GM18507 (cell line): ENCODE measurements at regions not wholly inside any gene's neighbourhood (a gene's known extent, or its start where the extent isn't known, plus 50 kb on each side); places are given as distances from the start of the nearest gene placed in this dataset.

ENCODE experiments used
- DNase-seq: peaks from one replicate; pipeline ENCODE4 v3.0.0; 2011; ENCODE audit warnings: low read depth; ENCODE audit not compliant: insufficient read length; ENCODE audit errors: extremely low spot score
- FAIRE-seq: peaks from 2 replicates; lab custom pipeline; 2011; peaks lifted over from hg19 to GRCh38; lab: Jason Lieb, UNC

DNA sequence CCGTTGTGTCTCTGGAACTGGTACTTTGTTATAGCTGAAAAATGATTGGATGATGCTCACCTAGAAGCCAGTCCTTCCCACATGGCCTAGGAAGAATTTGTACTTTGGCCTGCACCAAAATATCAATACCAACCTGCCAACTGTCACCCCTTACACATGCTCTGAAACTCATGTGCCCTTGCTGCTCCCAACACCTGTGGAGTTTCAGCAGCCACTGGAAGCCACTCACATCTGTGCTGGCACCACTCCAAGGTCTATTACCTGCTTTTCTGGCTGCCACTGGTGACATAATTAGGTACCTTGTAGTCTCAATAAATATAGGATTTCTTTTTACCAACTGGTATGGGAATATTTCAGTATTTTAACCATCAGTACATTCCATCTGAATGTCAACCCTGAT is 363.6 kb downstream of the SH3GL2 start:
- FAIRE-seq (no peak), DNase-seq (no peak)

DNA sequence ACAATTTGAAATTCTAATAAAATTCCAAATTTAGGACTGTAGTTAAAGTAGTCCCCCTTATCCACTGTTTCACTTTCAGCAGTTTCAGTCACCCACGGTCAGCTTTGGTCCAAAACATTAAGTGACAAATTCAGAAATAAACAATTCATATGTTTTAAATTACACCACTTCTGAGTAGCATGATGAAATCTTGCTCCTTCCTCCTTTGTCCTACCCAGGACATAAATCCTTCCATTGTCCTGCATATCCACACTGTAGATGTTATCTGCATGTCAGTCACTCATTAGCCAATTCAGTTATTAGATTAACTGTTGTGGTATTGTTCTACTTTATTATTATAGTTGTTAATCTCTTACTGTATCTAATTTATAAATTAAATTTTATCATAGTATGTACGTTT is 376.5 kb downstream of the SH3GL2 start:
- no peak for DNase-seq
- FAIRE-seq, result no peak

DNA sequence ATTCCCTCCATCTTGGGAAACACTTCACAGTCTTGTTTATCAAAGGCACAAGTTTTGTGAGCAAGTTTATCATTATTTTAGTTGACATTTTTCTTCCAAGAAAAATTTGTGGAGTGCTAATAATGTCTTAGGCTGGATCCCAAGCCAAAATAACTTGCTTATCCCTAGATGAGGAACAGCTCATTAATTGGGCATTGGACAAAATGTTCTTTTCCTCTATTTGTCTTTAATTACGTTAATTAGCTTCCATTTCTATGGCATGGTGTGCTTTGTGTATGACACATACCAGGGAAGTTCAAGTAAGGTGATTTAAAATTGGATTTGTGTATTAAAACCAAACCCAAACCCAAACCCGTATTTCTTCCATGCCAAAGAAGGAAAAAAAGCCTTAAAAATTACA is 379.5 kb downstream of the SH3GL2 start:
- FAIRE-seq (no peak), DNase-seq (no peak)

DNA sequence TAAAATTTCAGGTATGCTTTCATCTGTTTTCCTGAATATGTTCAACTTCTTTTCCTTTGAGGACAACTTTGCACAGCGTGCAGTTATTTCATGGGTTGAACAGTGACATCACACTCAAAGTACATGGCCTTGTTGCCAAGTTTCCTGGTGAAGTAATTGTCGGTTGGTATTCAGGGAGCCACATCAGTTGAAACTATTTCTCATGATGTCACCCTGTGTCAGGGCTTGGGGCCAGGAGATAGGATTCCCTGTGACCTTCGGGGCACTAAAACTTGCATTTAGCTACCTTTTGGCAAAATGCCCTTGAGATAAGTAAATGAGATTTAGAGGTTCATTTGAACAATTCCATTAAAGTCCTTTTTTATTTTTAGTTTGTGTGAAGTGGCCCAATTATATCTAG is 383.9 kb downstream of the SH3GL2 start:
- DNase-seq, result no peak
- FAIRE-seq, result no peak

DNA sequence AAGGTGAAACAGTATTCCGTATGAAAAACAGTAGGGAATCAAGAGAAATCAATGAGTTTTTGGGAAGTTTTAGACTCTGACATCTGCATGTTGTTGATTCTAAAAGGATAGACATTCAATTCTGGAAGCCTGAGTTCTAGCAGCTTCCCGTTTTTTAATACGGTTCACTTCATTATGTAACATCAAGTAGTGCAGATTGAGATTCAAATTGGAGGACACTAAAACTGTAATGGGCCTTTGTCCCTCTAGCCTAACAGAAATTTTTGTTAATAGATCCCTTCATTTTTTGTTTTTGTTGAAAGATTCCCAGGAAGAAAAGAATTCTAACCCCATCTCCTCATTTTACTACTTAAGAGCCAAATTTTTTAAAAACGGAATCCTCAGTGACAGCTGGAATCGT is 384.6 kb downstream of the SH3GL2 start:
- FAIRE-seq, result no peak
- no peak for DNase-seq

DNA sequence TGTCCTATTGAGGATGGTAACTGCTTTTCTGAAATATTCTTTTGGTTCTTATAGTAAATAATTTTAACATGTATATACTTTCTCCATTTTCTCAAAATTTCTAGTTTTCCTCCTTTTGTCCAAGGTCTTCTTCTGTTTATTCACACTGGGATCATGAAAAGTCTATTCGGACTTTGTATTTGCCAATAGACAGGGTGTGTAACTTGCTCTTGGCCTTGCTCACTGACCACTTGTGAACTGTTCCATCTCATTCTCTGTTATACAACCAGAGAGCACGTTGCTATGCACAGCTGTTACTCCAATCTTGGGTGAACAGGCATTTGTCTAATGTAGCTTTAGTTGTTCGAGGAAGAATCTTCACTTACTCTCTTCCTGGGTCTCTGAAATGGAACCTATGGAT is 388.9 kb downstream of the SH3GL2 start:
- FAIRE-seq (no peak), DNase-seq (no peak)

DNA sequence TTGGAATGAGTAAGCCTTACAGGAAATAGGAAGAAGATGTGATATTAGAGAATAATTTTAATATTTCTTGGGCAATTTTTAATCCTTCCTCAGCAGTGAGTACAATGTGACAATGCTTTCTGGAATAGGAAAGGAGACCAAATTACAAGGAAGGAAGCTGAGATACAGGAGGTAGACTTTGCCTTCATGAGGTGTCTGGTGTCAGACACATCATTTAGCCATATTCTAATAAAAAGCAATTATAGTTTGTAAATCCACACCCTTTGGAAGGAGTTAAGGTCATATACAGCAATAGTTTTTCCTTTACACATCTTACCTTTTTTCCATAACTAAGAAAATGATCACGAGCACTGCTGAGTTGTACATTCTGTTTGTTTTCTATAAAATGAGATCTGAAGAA is 390.4 kb downstream of the SH3GL2 start:
- no peak for FAIRE-seq

DNA sequence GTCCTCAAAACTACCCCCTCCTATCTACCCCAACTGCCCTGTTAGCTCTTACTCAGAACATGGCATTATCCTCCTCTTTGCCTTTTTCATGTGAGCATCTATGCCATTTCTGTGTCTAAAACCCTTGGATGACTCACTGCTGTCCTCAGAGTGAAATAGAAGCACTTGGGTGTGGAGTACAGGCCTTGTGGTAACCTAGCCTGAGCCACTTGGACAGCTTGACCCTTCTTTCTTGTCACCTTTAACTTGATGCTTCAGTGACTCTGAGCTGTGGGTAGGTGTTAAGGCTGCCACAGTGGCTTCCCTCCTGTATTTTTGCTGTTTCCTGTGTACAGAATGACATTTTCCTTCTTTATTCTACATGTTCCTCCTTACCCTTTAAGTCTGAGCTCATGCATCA is 391.4 kb downstream of the SH3GL2 start:
- DNase-seq, result no peak
- FAIRE-seq, result no peak

More for the DNA sequence above, 390.4 kb downstream of the SH3GL2 start:
- DNase-seq, result no peak

DNA sequence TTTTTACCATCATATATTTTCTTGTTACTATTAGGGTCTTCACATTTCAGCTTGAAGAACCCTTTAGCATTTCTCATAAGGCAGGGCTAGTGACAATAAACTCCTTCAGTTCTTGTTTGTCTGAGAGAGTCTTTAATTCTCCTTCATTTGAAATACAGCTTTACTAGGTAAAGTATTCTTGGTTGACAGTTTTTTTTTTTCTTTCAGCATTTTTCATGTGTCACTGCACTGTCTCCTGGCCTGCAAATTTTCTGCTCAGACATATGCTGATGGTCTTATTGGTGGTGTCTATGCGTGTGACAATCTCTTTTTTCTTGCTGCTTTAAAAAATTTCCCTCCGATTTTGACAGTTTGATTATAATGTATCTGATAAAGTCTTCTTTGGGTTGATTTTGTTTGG is 399.9 kb downstream of the SH3GL2 start:
- FAIRE-seq, result no peak
- no peak for DNase-seq

DNA sequence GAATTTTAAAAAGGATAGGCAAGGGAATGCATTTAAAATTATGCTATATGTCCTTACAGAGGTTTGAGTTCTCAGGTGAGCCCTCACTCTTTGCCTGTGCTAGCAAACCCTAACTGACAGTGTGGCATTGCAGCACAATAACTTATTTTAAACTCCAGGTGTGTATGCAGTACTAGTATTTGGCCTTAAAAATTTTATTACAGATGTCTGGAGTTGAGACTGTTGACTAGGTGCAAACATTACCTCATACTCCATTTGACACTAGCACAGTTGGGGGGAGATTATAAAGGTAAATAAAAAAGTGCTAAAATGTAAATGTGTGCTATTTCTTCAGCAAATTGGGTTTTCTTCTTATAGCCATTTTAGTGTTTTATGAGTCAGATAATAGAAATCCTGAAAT is 407.7 kb downstream of the SH3GL2 start:
- FAIRE-seq (no peak), DNase-seq (no peak)

DNA sequence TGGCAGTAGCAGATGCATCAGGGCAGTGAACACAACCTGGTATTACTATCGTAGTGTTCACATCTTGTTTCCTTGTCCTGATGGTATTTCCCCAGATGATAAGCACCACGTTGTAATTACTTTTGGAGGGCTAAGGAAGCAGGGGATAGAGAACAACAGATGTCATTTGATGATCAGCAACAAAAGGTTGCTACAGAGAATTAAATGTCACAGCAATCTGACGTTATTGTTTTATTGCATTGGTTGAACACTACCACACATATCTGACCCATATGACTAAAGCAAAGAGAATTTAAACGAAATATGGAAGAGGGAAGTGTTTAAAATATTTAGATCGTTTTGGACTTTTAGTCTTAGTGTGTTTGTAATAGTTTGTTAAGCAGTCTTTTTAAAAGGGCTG is 408.3 kb downstream of the SH3GL2 start:
- no peak for FAIRE-seq
- no peak for DNase-seq

DNA sequence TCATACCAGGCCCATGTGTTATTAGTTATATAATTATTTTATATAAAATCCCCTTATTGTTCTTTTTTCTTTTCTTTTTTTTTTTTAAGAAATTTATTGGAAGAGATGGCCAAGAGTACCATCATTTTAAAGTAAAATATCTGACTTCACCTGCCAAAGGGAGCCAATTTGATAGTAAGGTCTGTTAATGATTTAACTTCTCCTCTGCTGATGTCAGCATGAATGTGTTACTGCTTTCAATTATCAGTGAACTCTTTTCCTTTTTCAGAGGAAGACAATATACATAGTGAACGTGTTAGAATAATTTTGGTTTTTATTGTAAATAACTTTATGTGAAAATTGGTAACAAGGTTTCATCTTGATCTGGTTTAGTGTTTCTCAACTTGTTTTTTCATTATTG is 409.6 kb downstream of the SH3GL2 start:
- no peak for DNase-seq
- no peak for FAIRE-seq

DNA sequence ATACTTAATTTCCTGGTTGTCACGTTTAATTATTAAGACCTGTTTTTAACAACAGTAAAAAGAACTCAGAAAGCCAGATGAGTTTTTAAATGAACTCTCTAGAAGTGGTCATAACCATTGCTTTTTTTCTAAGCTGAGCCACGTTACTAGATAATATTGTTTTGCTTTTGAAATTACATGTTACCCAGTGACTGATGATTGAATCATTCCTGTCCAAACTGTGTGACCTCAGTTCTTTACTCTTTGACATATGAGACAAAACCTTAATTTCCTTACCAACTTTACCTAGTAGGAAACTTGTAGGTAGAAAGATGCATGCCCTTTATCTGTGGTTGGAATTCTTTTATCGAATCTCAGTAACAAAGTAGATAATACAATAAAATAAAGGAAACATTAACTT is 411.7 kb downstream of the SH3GL2 start:
- FAIRE-seq, result no peak
- DNase-seq, result no peak

DNA sequence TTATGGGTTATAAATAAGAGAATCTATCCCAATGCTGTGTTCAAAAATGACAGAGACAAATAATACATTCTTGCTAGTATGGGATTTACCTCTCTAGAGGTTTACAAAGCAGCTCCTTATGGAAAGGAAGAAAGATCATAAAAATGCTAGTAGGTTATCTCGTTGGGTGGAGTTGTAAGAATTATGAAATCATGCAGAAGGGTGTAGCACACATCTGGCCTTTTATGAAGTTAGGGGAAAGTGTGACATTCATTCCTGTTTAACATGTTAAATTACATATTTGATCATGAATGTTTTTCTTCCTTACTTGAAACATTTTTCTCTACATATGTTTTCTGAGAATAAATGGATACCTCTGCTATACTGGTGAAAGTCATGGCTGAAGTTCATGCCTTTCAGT is 414.2 kb downstream of the SH3GL2 start:
- no peak for DNase-seq
- no peak for FAIRE-seq

DNA sequence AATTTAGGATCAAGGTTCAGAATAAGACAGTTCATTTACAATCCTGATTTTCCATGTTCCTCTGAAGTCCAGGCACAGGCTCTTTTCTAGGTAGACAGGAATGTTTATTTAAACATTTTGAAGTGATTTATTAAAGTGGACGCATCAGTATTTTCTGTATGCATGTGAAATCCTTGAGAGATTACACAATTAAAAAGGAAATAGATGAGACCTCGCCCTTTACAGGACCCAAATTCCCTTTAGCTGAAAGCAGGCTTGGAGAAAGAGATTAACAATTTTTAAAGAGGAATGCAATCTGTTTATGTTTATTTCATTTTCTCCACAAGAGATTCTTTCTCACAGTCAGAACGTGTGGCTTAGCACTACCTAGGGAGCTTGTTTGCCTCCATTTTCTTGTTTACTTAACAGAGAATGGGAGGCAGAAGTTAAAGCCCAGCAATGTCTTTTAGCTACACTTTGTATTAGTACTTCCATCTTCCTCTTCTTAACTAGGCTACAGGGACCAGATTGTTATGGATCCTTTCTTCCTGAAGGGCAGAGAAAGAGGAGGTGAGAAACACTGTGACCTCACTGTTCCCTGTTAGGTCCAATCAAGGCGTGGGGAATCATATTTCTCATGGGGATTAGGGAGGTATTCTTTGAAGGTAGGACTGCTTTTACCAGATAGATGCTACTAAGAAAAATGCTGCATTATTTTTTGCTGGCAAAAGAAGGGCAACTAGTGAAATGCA is 416.0 kb downstream of the SH3GL2 start:
- FAIRE-seq (no peak), DNase-seq (no peak)

DNA sequence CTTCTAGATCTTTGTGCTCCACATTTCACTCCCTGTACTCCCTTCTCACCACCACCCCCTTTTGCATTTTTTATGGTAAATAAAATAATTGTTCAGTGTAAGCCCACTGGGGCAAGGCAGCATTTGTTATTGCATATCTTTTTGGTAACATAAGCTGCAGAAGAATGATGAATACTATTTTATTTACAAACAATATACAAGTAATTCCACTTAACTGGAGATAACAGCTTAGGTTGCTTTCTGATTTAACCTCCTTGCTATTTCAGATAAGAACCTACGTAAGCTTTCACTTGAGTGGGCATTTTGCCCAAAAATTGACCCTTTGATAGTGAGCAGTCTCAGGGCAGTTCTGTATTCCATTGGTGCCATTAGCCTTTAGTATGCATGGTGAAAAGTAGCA is 417.9 kb downstream of the SH3GL2 start:
- FAIRE-seq, result no peak

DNA sequence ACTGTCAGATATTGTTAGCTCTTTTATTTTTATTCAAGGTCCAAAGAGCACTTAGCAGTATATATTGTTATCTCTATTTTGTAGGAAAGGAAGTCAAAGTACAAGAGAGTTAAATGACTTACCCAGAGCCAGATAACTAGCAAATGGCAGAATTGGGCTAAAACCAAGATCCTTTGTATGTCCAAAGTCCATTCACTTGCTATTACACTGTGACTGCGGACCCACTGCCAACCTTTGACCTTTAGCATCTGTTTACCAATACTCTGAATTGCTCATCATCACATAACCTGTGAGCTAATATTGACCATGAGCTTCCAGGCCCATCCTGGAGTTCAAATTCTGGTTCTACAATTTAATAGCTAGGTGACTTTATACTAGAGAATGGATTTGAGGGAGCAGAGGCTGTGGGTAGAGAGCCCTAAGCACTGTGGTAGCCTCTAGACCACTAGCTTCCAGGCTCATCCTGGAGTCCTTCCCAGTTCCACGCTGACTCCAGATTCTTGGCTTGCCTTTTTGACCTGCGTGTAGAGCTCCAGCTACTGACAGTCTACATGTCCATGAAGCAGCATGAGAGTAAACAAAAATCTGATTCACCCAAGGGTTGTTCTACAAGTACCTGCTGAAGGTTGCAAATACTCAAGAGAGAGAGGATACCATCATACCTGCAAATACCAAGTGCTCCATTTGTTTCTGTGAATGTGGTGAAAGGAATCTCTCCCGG is 424.0 kb downstream of the SH3GL2 start:
- DNase-seq (no peak), FAIRE-seq (no peak)

More for the DNA sequence above, 417.9 kb downstream of the SH3GL2 start:
- DNase-seq, result no peak

DNA sequence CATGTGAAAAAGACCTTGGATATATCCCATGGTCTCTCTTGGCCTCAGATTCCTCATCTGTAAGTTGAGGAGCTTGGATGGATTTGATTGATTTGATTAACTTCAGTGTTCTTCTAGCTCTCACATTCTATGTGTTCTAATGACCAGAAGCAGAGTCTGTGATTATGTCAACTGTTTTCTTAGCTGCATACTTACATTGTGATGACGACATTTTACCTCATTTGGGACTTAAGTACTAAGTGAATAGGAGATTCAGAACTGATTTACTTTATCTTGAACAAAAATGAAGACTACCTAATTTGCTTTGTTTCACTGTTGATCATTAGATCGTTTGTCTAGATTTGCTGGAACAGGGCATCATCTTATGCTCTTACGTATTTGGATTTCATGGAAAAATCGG is 427.7 kb downstream of the SH3GL2 start:
- DNase-seq (no peak), FAIRE-seq (no peak)

DNA sequence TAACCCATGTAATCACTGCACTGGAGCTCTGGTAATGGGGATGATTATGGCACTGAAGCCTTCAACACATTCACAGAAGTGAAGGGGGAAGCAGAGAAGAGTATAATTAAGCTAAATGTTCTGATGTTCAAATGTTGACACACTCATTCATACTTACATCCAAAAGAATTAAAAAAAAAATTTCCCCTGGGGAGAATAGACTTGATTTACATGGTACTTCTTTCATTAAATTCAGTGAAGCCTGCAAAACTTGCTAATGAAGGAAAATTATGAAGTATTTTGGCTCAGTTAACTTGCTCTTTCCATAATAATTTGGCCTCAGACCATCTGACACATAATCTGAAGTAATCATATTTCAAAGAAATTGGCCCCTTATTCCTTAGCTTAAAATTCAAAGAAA is 428.8 kb downstream of the SH3GL2 start:
- FAIRE-seq, result no peak
- DNase-seq, result no peak

DNA sequence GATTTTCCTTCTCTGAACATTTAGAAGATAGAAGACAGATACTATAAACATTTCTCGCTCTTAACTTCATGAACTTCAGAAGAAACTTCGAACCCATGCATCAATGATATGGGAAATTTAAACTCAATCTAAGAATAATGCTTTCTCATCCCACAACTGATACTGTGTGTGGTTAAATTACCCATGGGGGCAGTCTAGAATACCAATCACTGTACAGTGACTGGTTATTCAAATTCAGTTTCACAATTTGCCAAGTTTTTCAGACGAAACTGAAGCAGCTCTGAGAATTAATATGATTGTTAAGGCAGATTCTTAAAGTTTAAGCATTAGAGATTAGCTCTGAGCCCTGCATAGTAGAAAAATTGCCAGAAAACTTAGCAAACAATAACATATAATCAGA is 431.0 kb downstream of the SH3GL2 start:
- DNase-seq (no peak), FAIRE-seq (no peak)

DNA sequence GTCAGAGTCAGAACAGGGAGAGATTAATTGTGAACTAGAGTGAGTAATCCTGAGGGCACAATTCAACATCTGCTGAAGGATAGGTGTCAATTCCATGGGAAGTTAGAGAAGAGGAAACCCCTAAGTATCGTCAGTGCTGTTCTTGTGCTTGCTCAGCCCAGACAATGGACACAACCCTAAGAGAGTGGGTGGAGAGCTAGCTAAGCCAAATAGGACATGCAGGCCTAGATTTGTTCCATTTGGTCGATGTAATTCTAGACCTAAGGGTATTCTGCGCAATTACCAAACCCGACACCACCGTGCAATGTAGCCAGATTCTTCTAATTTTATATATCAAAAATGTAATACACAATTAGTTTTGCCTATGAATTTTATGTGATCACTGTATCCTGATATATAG is 431.6 kb downstream of the SH3GL2 start:
- DNase-seq (no peak), FAIRE-seq (no peak)
